GM18861 (cell line): ENCODE measurements at regions not wholly inside any gene's neighbourhood (a gene's known extent, or its start where the extent isn't known, plus 50 kb on each side); places are given as distances from the start of the nearest gene placed in this dataset.
A peak's percentile ranks its signal among the peaks of the same experiment; 100 is the strongest.

Experiments
- ATAC-seq: cut with Tn5 transposase; IDR thresholded peaks from one replicate; pipeline ENCODE4 v1.9.1; 2021; ENCODE audit not compliant: unreplicated experiment

- no peak for ATAC-seq
Measured at GRCh38 chr1:58993403-58993802, 209.6 kb upstream of the JUN start.

- ATAC-seq: no peak
Measured at GRCh38 chr1:58994664-58995063, 210.8 kb upstream of the JUN start.

GRCh38 chr1:58996341-58997059 lies 212.7 kb upstream of the JUN start:
- peak; percentile 90 for ATAC-seq

GRCh38 chr1:58997060-58997411 lies 213.2 kb upstream of the JUN start:
- ATAC-seq: peak; percentile 47

GRCh38 chr1:58997637-58998036 lies 213.8 kb upstream of the JUN start:
- ATAC-seq: no peak

- ATAC-seq: no peak
Measured at GRCh38 chr1:58999676-59000075, 215.8 kb upstream of the JUN start.

- no peak for ATAC-seq
Measured at GRCh38 chr1:59004755-59005154, 220.9 kb upstream of the JUN start.

GRCh38 chr1:59005491-59006288 lies 221.8 kb upstream of the JUN start:
- no peak for ATAC-seq

GRCh38 chr1:59006289-59006658 lies 222.4 kb upstream of the JUN start:
- ATAC-seq: no peak

GRCh38 chr1:59006932-59007331 lies 223.1 kb upstream of the JUN start:
- ATAC-seq: no peak

GRCh38 chr1:59007429-59007819 lies 223.6 kb upstream of the JUN start:
- no peak for ATAC-seq

GRCh38 chr1:59007820-59008598 lies 224.2 kb upstream of the JUN start:
- peak; percentile 32 for ATAC-seq

GRCh38 chr1:59008599-59009347 lies 224.9 kb upstream of the JUN start:
- no peak for ATAC-seq

- no peak for ATAC-seq
Measured at GRCh38 chr1:59011663-59012062, 227.8 kb upstream of the JUN start.

GRCh38 chr1:59012378-59012777 lies 228.5 kb upstream of the JUN start:
- ATAC-seq: no peak

GRCh38 chr1:59013276-59013927 lies 229.6 kb upstream of the JUN start:
- peak; percentile 39 for ATAC-seq

GRCh38 chr1:59013928-59014279 lies 230.1 kb upstream of the JUN start:
- ATAC-seq: no peak

- no peak for ATAC-seq
Measured at GRCh38 chr1:59014827-59015226, 231.0 kb upstream of the JUN start.

GRCh38 chr1:59015708-59016107 lies 231.9 kb upstream of the JUN start:
- ATAC-seq: no peak

- ATAC-seq: no peak
Measured at GRCh38 chr1:59016390-59016789, 232.5 kb upstream of the JUN start.
